ENCODE measurements at regions not wholly inside any gene's neighbourhood (a gene's known extent, or its start where the extent isn't known, plus 50 kb on each side); places are given as distances from the start of the nearest gene placed in this dataset.

DNA sequence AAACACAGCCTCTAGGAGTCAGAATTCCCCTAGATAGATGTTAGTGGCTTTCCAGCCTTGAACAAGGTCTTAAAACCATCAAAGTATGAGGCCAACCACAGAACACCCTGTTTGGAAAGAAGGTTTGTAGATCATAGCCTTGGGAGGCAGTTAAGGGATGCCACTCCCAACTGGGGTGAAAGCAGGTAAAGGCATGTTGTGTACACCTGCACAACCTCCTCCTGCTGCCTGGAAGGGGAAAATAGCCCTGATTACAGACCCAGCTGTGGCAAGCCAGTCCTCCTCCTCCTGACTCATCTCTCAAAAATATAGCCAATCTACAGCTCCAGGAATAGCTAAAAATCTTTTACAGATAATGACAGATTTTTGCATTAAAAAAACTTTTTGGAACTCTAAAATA is 108.1 kb downstream of the RBM43 start:
- TF ChIP-seq TCF7L2 (IDR thresholded peaks at IDR 0.05; ENCODE audit: low read depth, low read length), result no peak
- TF ChIP-seq SIN3A (IDR thresholded peaks at IDR 0.05; ENCODE audit: borderline replicate concordance, insufficient read depth, low read depth, low read length), result no peak
- TF ChIP-seq POLR2AphosphoS5 (IDR thresholded peaks at IDR 0.05; ENCODE audit: low read depth, low read length), result no peak
- TF ChIP-seq CTCF (IDR thresholded peaks at IDR 0.05), result no peak
- TF ChIP-seq, protein P1, sequence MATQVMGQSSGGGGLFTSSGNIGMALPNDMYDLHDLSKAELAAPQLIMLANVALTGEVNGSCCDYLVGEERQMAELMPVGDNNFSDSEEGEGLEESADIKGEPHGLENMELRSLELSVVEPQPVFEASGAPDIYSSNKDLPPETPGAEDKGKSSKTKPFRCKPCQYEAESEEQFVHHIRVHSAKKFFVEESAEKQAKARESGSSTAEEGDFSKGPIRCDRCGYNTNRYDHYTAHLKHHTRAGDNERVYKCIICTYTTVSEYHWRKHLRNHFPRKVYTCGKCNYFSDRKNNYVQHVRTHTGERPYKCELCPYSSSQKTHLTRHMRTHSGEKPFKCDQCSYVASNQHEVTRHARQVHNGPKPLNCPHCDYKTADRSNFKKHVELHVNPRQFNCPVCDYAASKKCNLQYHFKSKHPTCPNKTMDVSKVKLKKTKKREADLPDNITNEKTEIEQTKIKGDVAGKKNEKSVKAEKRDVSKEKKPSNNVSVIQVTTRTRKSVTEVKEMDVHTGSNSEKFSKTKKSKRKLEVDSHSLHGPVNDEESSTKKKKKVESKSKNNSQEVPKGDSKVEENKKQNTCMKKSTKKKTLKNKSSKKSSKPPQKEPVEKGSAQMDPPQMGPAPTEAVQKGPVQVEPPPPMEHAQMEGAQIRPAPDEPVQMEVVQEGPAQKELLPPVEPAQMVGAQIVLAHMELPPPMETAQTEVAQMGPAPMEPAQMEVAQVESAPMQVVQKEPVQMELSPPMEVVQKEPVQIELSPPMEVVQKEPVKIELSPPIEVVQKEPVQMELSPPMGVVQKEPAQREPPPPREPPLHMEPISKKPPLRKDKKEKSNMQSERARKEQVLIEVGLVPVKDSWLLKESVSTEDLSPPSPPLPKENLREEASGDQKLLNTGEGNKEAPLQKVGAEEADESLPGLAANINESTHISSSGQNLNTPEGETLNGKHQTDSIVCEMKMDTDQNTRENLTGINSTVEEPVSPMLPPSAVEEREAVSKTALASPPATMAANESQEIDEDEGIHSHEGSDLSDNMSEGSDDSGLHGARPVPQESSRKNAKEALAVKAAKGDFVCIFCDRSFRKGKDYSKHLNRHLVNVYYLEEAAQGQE (IDR thresholded peaks at IDR 0.05; ENCODE audit: insufficient read depth in 1 of 2, low read depth in 2 of 2, low read length in 1 of 2), result no peak
- no TSS peak for BruUV-seq (replicated peaks)
- DNase-seq (ENCODE audit: low read depth, low spot score) (no peak), ATAC-seq (no peak)
- H3K27ac ChIP-seq (ENCODE audit: low read length), result no peak overlapping the region
- H3K36me3 ChIP-seq (ENCODE audit: control insufficient read depth, insufficient read depth, low read length), result no peaks in the 10 kb centered on the region
- no peaks in the 10 kb centered on the region for H3K27me3 ChIP-seq (ENCODE audit: control insufficient read depth, insufficient read depth, low read length)
- in situ Hi-C loops (cut with HindIII; ENCODE audit: low pct_unique_long_range_greater_than_20kb, low sequenced_read_pairs), result no loop called here
- no peaks in the 10 kb centered on the region for H3K9me3 ChIP-seq (ENCODE audit: control insufficient read depth, insufficient read depth, low read depth, low read length)
- H3K4me3 ChIP-seq (ENCODE audit: low read depth in 2 of 2, low read length in 2 of 2), result no peak overlapping the region
- ChIA-PET POLR2A (no interaction called here), CTCF (no interaction called here)
- H3K4me1 ChIP-seq (ENCODE audit: control insufficient read depth, insufficient read depth, low read length), result no peaks in the 10 kb centered on the region
- intact Hi-C loops (cut with micrococcal nuclease; ENCODE audit: unreplicated experiment), result no loop called here

- in situ Hi-C loops (cut with HindIII; ENCODE audit: low pct_unique_long_range_greater_than_20kb, low sequenced_read_pairs), result no loop called here
- Histone ChIP-seq H3K27ac (ENCODE audit: low read length) (no peak overlapping the region), H3K4me1 (ENCODE audit: control insufficient read depth, insufficient read depth, low read length) (no peaks in the 10 kb centered on the region), H3K4me3 (ENCODE audit: low read depth in 2 of 2, low read length in 2 of 2) (no peak overlapping the region), H3K9me3 (ENCODE audit: control insufficient read depth, insufficient read depth, low read depth, low read length) (no peaks in the 10 kb centered on the region), H3K36me3 (ENCODE audit: control insufficient read depth, insufficient read depth, low read length) (no peaks in the 10 kb centered on the region), H3K27me3 (ENCODE audit: control insufficient read depth, insufficient read depth, low read length) (no peaks in the 10 kb centered on the region)
- intact Hi-C loops (cut with micrococcal nuclease; ENCODE audit: unreplicated experiment), result no loop called here
- no TSS peak for BruUV-seq (replicated peaks)
- no peak for DNase-seq (ENCODE audit: low read depth, low spot score)
- ChIA-PET CTCF (no interaction called here), POLR2A (no interaction called here)
- ATAC-seq, result no peak
- TF ChIP-seq SIN3A (IDR thresholded peaks at IDR 0.05; ENCODE audit: borderline replicate concordance, insufficient read depth, low read depth, low read length) (no peak), TCF7L2 (IDR thresholded peaks at IDR 0.05; ENCODE audit: low read depth, low read length) (no peak), POLR2AphosphoS5 (IDR thresholded peaks at IDR 0.05; ENCODE audit: low read depth, low read length) (no peak), CTCF (IDR thresholded peaks at IDR 0.05) (no peak)
- TF ChIP-seq, protein P1 (IDR thresholded peaks at IDR 0.05; ENCODE audit: insufficient read depth in 1 of 2, low read depth in 2 of 2, low read length in 1 of 2), result no peak
Observed at GRCh38 chr2:151150331-151151320, 111.0 kb downstream of the RBM43 start.
